DND-41 (cell line): ENCODE measurements at regions not wholly inside any gene's neighbourhood (a gene's known extent, or its start where the extent isn't known, plus 50 kb on each side); places are given as distances from the start of the nearest gene placed in this dataset.

Experiments used
- CTCF ChIP-seq: IDR thresholded peaks from 2 replicates; pipeline ENCODE4 v1.5.1; 2012; ENCODE audit warnings: borderline replicate concordance, low read length, moderate library complexity, mild to moderate bottlenecking; ENCODE audit not compliant: poor library complexity, severe bottlenecking; ENCODE audit errors: extremely low read depth
- EZH2 ChIP-seq: IDR thresholded peaks from 3 replicates; pipeline ENCODE4 v1.6.1; 2012; ENCODE audit warnings: borderline replicate concordance, low read depth, mild to moderate bottlenecking, moderate library complexity, low read length, inconsistent platforms; ENCODE audit not compliant: severe bottlenecking

GRCh38 chr2:181817509-181817908, 74.0 kb upstream of the ITPRID2 start:
- TF ChIP-seq CTCF, result no peak
- TF ChIP-seq EZH2, result no peak
